ENCODE measurements at regions not wholly inside any gene's neighbourhood (a gene's known extent, or its start where the extent isn't known, plus 50 kb on each side); places are given as distances from the start of the nearest gene placed in this dataset.
A peak's percentile ranks its signal among the peaks of the same experiment; 100 is the strongest.
"Not testable (repeated sequence)": the region's sequence is repeated elsewhere in the genome, so short reads cannot be mapped to it uniquely, and the experiment has no call there.

DNA sequence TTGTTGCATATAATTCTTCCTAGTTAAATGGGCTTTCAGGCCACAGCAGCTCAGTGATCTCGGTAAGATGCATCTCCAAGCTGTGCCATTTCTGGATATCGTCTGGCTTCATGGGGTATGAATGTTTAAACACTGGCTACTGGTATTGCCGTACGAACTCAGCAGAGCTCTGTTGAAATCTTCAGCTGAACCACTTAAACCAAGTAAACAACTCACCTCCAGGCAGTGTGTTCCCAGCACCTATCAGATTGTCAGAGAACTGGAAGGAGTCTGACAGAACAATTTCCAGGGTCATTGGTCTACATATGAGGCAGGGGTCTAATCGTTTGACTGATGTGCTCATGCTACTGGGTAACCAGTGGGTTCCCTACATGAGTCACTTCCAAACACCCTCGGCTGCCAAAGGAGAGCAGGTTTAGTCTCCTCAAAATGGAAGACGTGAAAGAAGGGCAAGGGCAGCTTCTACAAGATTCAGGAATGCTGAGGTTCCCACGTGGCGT lies 93.2 kb upstream of the BMAL1 start:
- DNase-seq: no peak

DNA sequence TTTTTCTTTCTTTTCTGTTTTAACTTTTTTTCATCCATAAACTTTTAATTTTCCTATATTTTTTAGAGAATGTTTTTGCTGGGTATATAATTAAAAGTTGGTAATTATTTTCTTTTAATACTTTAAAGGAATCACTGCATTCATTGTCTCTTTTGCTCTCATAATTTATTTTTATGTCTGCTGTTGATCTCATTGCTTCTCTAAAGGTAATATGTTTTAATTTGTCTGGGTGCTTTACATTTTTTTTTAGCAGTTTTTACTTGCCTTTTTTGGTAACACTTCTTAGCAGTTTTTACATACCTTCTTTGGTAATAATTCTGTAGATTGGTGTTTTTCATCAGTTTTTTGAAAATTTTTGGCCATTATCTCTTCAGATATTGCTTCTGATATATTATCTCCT lies 89.4 kb upstream of the BMAL1 start:
- no peak for DNase-seq

- no peak for DNase-seq
These were observed 87.8 kb upstream of the BMAL1 start for GRCh38 chr11:13189561-13190426.

GRCh38 chr11:13193613-13194012 lies 84.0 kb upstream of the BMAL1 start:
- no peak for DNase-seq

GRCh38 chr11:13197374-13197773 lies 80.2 kb upstream of the BMAL1 start:
- DNase-seq: not testable (repeated sequence)

- DNase-seq: no peak
These were observed 72.1 kb upstream of the BMAL1 start for GRCh38 chr11:13205486-13205885.

GRCh38 chr11:13206086-13206640 lies 71.4 kb upstream of the BMAL1 start:
- no peak for DNase-seq

- no peak for DNase-seq
These were observed 70.3 kb upstream of the BMAL1 start for GRCh38 chr11:13207270-13207664.

GRCh38 chr11:13207665-13208594 lies 69.7 kb upstream of the BMAL1 start:
- DNase-seq: no peak

GRCh38 chr11:13208921-13209320 lies 68.7 kb upstream of the BMAL1 start:
- no peak for DNase-seq

- no peak for DNase-seq
These were observed 68.2 kb upstream of the BMAL1 start for GRCh38 chr11:13209379-13209778.

DNA sequence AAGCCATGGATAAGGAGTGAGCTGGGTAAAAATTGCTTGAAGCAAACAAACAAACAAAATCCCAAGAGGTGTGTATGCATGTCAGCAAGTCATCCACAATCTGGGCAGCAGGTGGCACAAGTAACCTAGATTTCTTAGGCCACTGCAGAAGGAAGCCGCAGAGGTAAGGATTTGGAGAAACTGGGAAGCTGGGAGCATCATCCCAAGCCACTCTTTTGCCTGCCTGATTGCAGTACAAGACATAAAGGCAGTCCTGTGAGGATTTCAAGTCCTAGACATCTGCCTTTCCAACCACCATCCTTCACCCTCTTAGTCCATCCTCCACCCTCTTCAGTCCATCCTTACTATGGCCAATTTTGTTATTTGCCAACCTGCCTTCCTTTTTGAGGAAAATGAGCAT lies 67.2 kb upstream of the BMAL1 start:
- peak; percentile 30 to 36 for DNase-seq

DNA sequence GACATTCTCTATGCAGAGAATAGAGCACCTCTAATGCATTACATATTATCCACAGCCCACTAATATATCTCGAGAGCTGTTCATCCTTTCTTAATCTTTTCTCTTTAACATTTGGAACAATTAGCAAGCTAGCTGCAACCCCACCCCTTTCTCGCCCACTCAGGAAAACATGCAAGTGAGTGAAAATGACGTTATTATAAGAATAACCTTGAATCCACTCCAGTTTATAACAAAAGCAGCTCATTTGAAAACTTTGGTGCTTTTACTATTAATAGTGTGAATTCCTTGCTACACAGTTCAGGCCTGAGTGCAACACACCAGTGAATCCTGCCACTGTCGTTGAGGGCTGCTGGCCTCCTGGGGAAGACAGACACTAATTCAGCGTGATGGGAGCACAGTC lies 63.3 kb upstream of the BMAL1 start:
- no peak for DNase-seq

GRCh38 chr11:13215149-13215548 lies 62.4 kb upstream of the BMAL1 start:
- no peak for DNase-seq

GRCh38 chr11:13216019-13216710 lies 61.4 kb upstream of the BMAL1 start:
- no peak for DNase-seq

GRCh38 chr11:13216711-13217075 lies 60.9 kb upstream of the BMAL1 start:
- DNase-seq: no peak

DNA sequence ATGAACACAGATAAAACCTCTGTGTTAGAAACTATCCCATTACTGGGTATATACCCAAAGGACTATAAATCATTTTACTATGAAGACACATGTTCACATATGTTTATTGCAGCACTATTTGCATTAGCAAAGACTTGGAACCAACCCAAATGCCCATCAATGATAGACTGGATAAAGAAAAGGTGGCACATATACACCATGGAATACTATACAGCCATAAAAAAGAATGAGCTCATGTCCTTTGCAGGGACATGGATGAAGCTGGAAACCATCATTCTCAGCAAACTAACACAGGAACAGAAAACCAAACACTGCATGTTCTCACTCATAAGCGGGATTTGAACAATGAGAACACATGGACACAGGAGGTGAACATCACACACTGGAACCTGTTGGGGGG lies 58.9 kb upstream of the BMAL1 start:
- DNase-seq: not testable (repeated sequence)

DNA sequence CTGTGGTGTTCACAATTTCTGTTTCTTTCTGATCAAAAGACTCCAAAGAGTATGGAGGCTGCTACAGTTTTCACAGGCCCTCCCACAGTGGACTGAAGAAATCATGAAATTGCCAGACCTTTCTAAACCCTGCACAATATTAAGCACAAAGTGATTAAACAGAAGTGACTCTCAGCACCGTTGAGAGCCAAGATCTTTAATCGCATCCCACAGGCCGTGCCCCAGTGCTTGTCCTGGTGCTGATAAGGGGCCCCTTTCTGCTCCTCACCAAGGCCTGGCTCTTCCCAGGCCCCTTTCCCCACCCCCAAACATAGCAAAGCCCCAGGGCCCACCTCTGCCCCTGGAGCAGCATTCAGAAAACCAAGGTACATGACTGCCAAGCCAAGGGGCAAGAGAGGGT lies 57.4 kb upstream of the BMAL1 start:
- DNase-seq: no peak

- no peak for DNase-seq
These were observed 55.9 kb upstream of the BMAL1 start for GRCh38 chr11:13221722-13222121.

DNA sequence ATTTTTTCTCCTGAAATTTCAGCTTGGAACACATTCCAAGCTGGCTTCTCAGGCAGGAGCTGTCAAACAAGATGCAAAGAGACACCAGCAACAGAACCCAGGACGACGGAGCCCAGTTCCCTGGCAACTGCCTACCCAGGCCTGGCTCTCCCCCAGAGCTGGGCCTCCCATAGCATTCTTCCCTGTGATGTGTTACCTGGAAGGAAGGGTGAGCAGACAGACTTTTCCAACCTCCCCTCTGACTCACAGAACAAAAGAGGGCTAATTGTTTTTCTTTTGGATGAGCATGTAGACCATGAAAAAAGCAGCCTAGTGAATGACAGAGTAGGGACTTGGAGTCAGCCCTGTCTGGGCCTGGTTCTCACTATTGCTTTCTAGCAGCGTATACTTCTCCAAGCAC lies 55.3 kb upstream of the BMAL1 start:
- DNase-seq: no peak

- DNase-seq: no peak
These were observed 54.5 kb upstream of the BMAL1 start for GRCh38 chr11:13223112-13223511.

- no peak for DNase-seq
These were observed 53.3 kb upstream of the BMAL1 start for GRCh38 chr11:13224324-13224723.
